ENCODE measurements at regions not wholly inside any gene's neighbourhood (a gene's known extent, or its start where the extent isn't known, plus 50 kb on each side); places are given as distances from the start of the nearest gene placed in this dataset.
"Not testable (repeated sequence)": the region's sequence is repeated elsewhere in the genome, so short reads cannot be mapped to it uniquely, and the experiment has no call there.

DNA sequence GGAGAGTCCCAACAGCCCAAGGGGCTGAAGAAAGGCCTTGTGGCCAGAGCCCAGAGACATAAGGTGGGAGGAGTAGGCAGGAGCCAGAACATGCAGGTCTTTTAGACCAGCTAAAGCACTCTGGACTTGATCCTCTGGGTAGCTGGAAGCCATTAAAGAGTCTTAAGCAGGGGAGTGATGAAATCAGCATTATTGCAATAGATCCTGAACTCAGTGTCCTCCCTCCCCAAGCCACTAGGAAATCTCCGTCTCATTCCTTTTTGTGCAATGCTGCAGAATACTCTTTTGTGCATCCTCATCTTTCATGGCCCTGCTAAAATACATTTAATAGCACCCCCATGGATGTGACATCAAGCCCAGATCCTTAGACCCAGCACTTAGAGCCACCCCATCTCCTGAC, 58.6 kb upstream of the ZCCHC2 start:
- in situ Hi-C loops (cut with MboI; ENCODE audit: low sequenced_read_pairs): no loop called here
- Histone ChIP-seq H3K4me1 (ENCODE audit: control insufficient read depth, insufficient read depth, low read length) (no peaks in the 10 kb centered on the region), H3K27me3 (ENCODE audit: control insufficient read depth, insufficient read depth, low read length) (no peaks in the 10 kb centered on the region; the same call in 1 of the 2 replicates), H4K20me1 (ENCODE audit: insufficient read depth, low read length) (no peaks in the 10 kb centered on the region), H3K36me3 (ENCODE audit: control insufficient read depth, insufficient read depth, low read length) (no peaks in the 10 kb centered on the region), H3K9ac (ENCODE audit: low read depth, low read length) (no peak overlapping the region), H3K4me2 (ENCODE audit: low read depth, low read length) (no peak overlapping the region), H4K5ac (ENCODE audit: low read depth, low read length) (no peak overlapping the region), H4K91ac (ENCODE audit: insufficient read depth, low read depth, low read length) (no peak overlapping the region), H3K9me3 (ENCODE audit: control insufficient read depth, insufficient read depth, low read length) (no peaks in the 10 kb centered on the region), H2AK5ac (ENCODE audit: low read depth, low read length) (no peak overlapping the region), H2BK5ac (ENCODE audit: low read depth, low read length, poor library complexity, severe bottlenecking) (no peak overlapping the region), H2BK120ac (ENCODE audit: low read depth, low read length) (no peak overlapping the region), H3K18ac (ENCODE audit: low read depth, low read length) (no peak overlapping the region), H3K27ac (ENCODE audit: insufficient read depth, low read length) (no peak overlapping the region), H4K8ac (ENCODE audit: low read depth in 2 of 2, low read length in 2 of 2) (no peak overlapping the region), H2AK9ac (replicated peaks; ENCODE audit: low read depth, low read length, poor library complexity) (no peak overlapping the region), H3K9me1 (ENCODE audit: insufficient read depth, low read length) (no peaks in the 10 kb centered on the region), H3K56ac (ENCODE audit: extremely low read depth, insufficient read depth, low read length) (no peak overlapping the region), H2BK20ac (ENCODE audit: low read depth, low read length) (no peak overlapping the region), H3K23ac (ENCODE audit: low read depth, low read length) (no peak overlapping the region), H2BK15ac (ENCODE audit: low read depth, low read length) (no peak overlapping the region), H3K4me3 (ENCODE audit: insufficient read depth, low read depth, low read length) (no peak overlapping the region), H2AFZ (replicated peaks; ENCODE audit: low read length, poor library complexity) (no peak overlapping the region), H3K79me1 (ENCODE audit: low read depth in 1 of 2, low read length in 2 of 2) (no peaks in the 10 kb centered on the region), H3K4ac (ENCODE audit: low read depth, low read length) (no peak overlapping the region), H3K14ac (replicated peaks; ENCODE audit: low read depth, low read length) (no peak overlapping the region)
- ATAC-seq (ENCODE audit: low read depth): no peak
- BruUV-seq (replicated peaks): no TSS peak
- no peak for DNase-seq
- CTCF ChIA-PET: no interaction called here
- intact Hi-C loops (cut with micrococcal nuclease): no loop called here
- 80% methylated on average over 1 of the region's 1 CpG; no CpG with 5 or more reads in 1 of the 2 experiments for WGBS, 2 experiments (ENCODE audit: extremely low coverage in 2 of 2, insufficient read length in 1 of 2)
- TF ChIP-seq RAD21 (IDR thresholded peaks at IDR 0.05; ENCODE audit: low read length): no peak
- no peak for TF ChIP-seq RCOR1 (IDR thresholded peaks at IDR 0.05; ENCODE audit: insufficient replicate concordance, low read length)
- TF ChIP-seq, protein P1, sequence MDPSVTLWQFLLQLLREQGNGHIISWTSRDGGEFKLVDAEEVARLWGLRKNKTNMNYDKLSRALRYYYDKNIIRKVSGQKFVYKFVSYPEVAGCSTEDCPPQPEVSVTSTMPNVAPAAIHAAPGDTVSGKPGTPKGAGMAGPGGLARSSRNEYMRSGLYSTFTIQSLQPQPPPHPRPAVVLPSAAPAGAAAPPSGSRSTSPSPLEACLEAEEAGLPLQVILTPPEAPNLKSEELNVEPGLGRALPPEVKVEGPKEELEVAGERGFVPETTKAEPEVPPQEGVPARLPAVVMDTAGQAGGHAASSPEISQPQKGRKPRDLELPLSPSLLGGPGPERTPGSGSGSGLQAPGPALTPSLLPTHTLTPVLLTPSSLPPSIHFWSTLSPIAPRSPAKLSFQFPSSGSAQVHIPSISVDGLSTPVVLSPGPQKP (IDR thresholded peaks at IDR 0.05; ENCODE audit: borderline replicate concordance, low read depth, low read length): no peak
- no peak for TF ChIP-seq FOS (IDR thresholded peaks at IDR 0.05; ENCODE audit: low read depth, low read length)
- TF ChIP-seq RFX5 (IDR thresholded peaks at IDR 0.05; ENCODE audit: low read depth, low read length): no peak
- no peak for TF ChIP-seq BHLHE40 (IDR thresholded peaks at IDR 0.05; ENCODE audit: low read depth, low read length)
- no peak for TF ChIP-seq MAZ (IDR thresholded peaks at IDR 0.05; ENCODE audit: borderline replicate concordance, low read depth, low read length)
- POLR2A ChIA-PET (ENCODE audit: unreplicated experiment): no interaction called here
- dilution Hi-C loops (cut with HindIII; ENCODE audit: low sequenced_read_pairs, unreplicated experiment): no loop called here

DNA sequence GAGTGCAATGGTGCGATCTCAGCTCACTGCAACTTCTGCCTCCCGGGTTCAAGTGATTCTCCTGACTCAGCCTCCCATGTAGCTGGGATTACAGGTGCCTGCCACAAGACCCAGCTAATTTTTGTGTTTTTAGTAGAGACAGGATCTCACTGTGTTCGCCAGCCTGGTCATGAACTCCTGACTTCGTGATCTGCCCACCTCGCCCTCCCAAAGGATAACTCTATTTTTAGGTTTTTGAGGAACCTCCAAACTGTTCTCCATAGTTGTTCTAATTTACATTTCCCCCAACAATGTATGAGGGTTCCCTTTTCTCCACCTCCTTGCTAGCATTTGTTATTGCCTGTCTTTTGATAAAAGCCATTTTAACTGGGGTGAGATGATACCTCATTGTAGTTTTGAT, 53.7 kb upstream of the ZCCHC2 start:
- no CpG with 5 or more reads among the region's 5 CpGs for WGBS, 2 experiments (ENCODE audit: extremely low coverage in 2 of 2, insufficient read length in 1 of 2)
- intact Hi-C loops (cut with micrococcal nuclease); dilution Hi-C loops (cut with HindIII; ENCODE audit: low sequenced_read_pairs, unreplicated experiment): not testable (repeated sequence)

More for the DNA sequence above, 53.7 kb upstream of the ZCCHC2 start:
- H3K4me2 ChIP-seq (ENCODE audit: low read depth, low read length); H3K4me1 ChIP-seq (ENCODE audit: control insufficient read depth, insufficient read depth, low read length); ATAC-seq (ENCODE audit: low read depth); in situ Hi-C loops (cut with MboI; ENCODE audit: low sequenced_read_pairs); H3K18ac ChIP-seq (ENCODE audit: low read depth, low read length); H3K4me3 ChIP-seq (ENCODE audit: insufficient read depth, low read depth, low read length); H2BK15ac ChIP-seq (ENCODE audit: low read depth, low read length); POLR2A ChIA-PET (ENCODE audit: unreplicated experiment); H2AK5ac ChIP-seq (ENCODE audit: low read depth, low read length); H4K8ac ChIP-seq (ENCODE audit: low read depth in 2 of 2, low read length in 2 of 2); H3K23ac ChIP-seq (ENCODE audit: low read depth, low read length); H3K36me3 ChIP-seq (ENCODE audit: control insufficient read depth, insufficient read depth, low read length); H2BK5ac ChIP-seq (ENCODE audit: low read depth, low read length, poor library complexity, severe bottlenecking); H4K91ac ChIP-seq (ENCODE audit: insufficient read depth, low read depth, low read length); H3K14ac ChIP-seq (replicated peaks; ENCODE audit: low read depth, low read length); H2BK120ac ChIP-seq (ENCODE audit: low read depth, low read length); DNase-seq; H3K9ac ChIP-seq (ENCODE audit: low read depth, low read length); H3K79me1 ChIP-seq (ENCODE audit: low read depth in 1 of 2, low read length in 2 of 2); H3K4ac ChIP-seq (ENCODE audit: low read depth, low read length); H3K27me3 ChIP-seq (ENCODE audit: control insufficient read depth, insufficient read depth, low read length); CTCF ChIA-PET; H3K9me3 ChIP-seq (ENCODE audit: control insufficient read depth, insufficient read depth, low read length); H2BK20ac ChIP-seq (ENCODE audit: low read depth, low read length); H4K20me1 ChIP-seq (ENCODE audit: insufficient read depth, low read length); H2AFZ ChIP-seq (replicated peaks; ENCODE audit: low read length, poor library complexity); H3K27ac ChIP-seq (ENCODE audit: insufficient read depth, low read length); H3K9me1 ChIP-seq (ENCODE audit: insufficient read depth, low read length); H2AK9ac ChIP-seq (replicated peaks; ENCODE audit: low read depth, low read length, poor library complexity); BruUV-seq (replicated peaks); H4K5ac ChIP-seq (ENCODE audit: low read depth, low read length); H3K56ac ChIP-seq (ENCODE audit: extremely low read depth, insufficient read depth, low read length): not testable (repeated sequence)

Measured in IMR-90 (cell line).